GM19043 (cell line): ENCODE measurements at regions not wholly inside any gene's neighbourhood (a gene's known extent, or its start where the extent isn't known, plus 50 kb on each side); places are given as distances from the start of the nearest gene placed in this dataset.

ENCODE experiments used
- ATAC-seq: cut with Tn5 transposase; IDR thresholded peaks from one replicate; pipeline ENCODE4 v1.9.1; 2021; ENCODE audit warnings: low read depth; ENCODE audit not compliant: unreplicated experiment

DNA sequence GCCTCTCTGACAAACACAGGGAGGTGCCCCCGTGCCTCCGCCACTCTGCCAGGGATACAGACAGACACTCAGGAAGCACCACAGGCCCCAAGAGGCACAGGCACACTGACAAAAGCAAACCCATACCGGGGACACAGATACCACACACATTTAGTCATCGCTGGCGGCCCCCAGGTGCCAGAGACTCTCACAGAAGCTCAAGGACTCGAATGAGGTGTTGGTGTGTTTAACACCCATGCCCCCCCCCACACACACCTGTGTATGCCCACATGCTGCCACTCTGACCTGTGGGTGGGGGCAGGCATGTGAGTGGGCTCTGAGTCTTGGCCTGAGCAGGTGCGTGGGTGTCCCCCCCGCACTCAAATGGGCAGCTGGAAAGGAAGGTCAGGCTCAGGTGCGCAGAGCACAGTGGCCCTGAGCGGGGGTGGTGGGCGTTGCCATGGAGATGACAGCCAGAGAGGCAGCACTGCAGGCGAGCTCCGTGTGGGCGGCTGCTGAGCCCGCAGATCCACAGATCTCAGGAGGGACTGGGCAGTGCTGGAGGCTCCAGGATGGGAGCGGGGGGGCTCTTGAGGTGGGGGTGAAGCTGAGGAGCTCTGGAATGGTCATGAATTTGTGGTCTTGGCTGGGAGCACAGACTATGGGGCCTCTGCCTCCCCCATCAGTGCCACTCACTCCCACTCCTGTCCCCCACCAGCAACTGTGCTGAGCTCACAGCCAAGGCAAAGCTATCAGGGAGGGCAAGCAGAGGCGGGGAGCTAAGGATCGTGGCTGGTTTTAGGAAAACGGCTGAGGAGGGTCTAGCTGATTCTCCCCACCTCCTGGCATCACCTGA is 73.9 kb upstream of the TAF1B start:
- no peak for ATAC-seq

DNA sequence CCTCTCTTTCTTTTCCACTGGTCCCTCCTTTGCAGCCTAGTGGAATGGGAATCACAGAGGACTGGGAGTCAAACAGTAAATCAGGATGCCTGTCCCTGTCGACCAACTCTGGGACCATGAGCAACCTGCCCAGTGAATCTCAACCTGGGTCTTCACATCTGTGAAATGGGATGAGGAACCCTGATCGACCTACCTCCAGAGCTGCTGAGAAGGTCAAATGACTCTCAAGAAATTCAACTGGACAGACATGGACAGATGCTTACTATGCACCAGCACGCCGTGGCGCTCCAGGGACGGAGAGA is 73.3 kb upstream of the TAF1B start:
- no peak for ATAC-seq

DNA sequence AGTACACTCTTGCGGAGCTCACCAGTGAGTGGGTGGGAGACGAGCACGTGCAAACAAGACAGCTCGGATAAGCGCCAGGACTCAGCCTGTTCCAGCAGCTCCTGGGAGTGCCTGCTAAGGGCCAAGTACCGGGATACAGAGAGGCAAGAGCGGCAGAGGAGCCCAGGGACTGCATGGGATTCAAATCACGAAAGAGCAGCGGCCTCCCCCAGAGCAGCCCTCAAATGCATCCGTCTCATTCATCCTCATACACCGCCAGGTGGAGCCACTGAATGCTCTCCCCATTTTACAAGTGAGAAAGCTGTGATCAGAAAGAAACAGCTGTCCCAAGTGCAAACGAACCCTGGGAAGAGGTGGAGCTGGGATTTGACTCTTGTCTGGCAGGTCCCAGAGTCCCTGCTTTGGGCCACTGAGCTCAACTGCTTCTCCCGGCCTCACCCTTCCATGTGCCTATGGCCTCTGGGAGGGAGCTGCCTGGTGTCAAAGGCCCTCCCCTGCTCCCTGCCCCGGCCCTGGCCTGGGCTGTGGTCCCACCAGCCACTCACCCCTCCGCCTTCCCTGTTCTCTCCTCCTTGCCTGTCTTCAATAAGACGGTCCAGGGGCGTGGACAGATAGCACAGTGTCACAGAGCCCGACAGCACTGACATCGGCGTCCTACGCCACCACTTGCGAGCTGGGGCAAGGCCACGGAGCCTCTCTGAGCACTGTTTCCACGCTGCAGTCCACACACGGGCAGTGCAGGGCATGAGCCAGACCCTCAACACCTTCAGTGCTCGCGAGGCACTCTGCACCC is 72.8 kb upstream of the TAF1B start:
- no peak for ATAC-seq

DNA sequence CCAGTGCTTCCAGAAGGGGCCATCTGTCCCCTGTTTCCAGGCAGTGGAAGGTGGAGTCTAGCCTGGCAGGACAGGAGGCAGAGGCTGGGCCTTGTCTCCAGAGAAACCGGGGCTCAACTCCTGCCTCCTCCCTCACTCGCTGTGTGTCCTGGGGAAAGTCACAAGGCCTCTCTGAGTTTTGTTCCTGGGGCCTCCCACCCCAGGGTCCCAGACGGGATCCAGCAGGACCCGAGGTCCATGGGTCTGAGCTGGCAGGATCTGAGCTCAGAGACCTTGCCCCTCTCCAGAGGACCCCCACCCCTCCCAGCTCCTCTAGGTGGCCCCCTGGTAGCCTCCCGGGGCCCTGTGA is 72.2 kb upstream of the TAF1B start:
- ATAC-seq, result no peak

DNA sequence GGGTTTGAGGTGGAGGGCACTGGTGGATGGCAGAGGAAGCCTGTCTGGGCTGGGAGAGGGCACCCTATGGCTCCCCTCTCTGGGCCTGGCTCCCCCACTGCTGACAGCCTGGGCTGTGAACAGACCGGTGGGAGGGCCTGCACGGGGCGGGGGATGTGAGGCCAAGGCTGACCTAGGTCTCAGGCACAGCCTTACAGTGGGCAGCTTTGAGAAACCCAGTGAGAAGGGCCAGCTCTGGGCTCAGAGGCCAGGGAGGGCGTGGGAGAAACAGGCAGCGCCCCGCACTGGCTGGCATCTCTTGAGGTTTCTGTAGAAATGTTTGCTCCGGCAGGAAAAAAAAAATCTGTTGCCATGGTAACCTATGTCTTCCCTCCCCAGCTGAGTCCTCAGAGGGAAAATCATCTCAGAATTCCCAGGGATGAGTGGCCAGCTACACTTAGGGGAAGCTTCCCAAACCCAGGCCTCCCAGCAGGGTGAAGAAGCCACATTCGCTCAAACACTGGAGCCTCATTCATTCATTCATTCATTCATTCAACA is 71.7 kb upstream of the TAF1B start:
- ATAC-seq, result no peak

DNA sequence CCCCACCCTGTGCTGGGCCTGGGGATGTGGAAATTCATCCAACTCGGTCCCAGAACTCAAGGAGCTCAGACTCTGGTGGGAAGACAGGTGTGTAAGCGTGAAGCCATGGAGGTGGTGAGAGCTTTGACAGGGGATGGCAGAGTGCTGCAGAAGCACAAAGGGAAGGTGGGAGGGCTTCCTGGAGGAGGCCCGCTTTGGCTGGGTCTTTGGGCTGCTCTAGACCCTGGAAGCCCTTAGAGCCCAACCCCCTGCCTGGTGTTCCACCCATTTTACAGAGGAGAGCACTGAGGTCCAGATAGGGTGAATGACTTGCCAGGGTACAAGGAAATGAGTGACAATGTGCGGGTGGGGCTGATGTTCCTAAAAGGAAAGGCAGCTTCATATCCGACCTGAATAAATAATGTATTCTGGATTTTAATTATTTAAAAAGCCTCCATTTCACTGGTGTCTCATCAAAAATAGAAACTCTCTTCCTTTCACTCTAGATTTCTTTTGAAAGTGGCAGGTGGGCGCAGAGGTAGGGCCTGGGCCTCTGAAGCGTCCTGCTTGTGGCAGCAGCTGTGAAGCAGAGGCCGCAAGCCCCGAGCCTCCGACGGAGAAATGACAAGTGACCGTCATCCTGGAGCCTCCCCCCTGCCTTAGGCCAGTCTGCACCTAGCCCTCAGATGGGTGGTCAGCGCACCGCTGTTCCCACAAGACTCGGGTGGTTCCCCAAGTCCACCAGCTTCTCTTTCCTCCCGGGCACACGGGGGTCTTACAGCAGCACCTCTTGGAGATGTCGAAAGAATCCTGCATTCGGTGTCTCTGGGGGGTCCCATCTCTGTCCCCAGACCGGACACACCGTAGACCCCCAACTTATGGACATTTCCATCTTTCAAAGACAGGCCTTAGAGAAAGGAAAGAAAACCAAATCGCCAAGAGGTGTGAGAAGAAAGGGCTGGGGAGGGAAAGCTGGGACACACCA is 71.0 kb upstream of the TAF1B start:
- no peak for ATAC-seq

DNA sequence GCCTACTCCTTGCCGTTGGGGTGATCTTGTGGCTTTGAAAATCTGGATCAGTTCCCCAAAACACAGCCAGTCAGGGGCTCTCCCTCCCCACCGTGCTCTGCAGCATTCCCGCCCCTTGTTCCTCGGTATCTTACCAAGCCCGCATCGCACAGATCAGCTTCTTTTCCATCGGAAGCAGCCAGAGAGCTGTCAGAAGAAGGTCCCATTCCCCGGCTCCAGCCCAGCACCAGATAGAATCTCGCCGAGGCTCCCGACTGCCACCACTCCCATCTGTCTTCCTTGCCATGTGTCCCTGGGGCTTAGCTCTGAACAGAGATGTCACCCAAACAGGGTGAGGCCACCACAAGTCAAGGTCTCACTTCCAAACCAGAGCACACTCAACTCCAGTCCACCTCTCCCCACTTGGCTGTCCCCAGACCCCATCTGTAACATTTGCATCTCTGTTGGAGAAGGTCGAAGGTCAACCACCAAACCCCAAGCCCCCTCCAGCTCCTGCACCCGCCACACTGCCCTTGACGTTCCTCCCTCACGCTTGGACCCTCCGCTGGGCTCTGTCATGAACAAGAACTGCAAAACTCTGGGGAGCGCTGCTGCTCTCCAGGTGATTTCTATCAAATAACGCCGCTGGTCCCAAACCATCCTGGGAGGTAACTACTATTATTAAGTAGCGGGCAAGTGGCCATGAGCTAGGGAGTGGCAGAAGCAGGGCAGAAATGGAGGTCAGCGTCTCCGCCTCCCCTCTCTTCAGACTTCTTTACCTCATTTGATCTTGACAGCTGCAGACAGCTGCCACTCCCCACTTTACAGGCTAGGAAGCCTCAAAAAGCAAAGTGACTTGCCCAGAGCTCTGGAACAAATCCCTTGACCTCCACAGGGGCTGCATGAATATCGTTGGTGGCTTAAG is 70.0 kb upstream of the TAF1B start:
- no peak for ATAC-seq

DNA sequence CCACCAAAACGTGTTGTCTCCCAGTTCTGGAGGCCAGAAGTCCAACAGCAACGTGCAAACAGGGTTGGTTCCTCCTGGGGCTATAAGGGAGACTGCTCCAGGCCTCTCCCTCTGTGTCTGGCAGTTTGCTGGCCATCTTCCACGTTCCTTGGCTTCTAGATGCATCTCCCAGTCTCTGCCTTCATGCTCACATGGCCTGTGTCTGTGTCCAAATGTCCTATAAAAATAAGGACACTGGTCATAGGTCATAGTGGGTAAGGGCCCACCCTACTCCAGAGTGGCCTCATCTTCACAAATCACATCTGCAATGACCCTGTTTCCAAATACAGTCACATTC is 69.4 kb upstream of the TAF1B start:
- no peak for ATAC-seq

DNA sequence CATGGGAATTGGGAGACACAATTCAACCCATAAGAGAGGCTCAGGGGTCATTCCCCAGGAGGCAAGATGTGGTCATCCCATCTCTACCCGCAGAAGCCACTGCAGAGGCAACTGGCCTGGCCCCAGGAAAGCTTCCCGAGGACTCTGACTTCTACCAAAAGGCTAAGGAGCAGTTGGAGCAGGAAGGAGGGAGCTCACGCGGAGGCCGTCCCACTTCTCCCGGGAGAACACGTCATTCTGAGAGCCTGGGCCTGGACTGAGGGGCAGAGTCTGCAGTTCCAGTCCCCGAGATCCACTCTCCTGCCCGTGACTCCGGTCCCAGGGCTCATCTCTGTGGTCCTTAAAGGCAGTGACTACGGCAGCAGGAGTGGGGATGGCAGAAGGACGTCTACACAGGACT is 69.0 kb upstream of the TAF1B start:
- ATAC-seq, result no peak

DNA sequence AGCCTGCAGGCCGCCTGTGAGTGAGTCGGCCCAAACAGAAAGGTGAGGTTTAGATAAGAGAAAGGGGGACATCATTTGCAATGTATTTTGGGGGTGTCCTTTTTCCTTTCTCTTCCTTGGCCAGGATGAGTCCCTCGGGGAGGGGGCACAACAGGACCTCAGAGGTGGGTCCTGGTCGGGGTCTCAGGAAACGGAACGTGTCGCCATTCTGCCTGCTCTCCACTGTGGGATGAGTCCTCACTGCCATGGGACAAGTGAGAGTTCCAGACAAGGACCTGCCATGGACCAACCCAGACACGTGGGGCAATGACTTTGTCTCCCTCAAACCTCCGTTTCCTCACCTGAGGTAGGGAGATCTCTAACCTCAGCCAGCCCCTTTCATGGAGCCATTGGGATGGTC is 67.9 kb upstream of the TAF1B start:
- no peak for ATAC-seq

DNA sequence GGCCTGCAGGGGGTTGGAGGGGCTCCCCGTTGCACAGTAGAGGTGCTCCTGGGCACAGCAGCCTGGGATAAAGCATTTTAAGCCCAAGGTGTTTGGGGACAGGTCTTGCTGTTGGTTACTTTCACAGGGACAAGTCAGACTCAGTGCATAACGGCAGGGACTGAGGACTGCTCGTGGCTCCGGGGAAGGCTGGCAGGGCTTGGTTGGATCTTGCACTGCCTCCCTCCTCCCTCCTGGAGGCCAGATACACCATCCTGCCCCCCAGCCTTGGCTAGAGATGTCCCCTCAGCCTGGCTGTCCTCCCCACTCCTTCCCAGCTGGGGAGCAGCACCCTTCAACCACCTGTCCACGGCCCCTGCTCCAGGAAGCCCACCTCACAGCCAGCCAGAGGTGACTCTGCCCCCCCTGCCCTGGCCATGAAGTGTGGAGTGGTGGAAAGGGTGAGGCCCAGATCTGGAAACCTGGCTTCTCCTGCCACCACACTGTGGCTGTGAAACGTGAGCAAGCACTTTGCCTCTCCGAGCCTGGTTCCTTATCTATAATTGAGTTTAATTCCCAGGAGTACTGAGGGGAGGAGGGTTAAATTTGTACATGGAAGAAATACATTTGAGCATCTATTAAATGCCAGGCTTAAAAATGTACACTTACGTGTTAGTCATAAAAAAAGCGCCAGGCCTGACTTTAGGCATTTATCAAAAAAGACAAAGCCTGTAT is 67.1 kb upstream of the TAF1B start:
- ATAC-seq, result no peak

DNA sequence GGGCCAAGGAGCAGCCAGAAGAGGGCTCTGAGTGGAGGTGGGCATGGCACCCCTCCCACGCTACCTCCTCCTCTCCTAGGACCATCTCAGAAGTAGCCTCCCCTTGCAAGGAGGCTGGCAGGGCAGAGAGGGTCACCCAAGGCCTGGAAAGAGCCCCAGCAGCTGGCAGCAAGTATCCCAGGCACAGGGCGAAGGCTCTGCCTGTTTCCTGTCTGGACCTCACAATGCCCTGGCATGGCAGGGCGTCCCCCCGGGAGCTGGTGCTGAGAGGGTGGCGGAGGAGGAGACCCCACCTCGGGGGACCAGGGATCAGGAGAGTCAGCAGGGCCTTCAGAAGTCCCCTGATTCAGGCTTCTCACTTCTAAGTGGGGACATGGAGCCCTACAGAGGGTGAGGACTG is 66.2 kb upstream of the TAF1B start:
- no peak for ATAC-seq

DNA sequence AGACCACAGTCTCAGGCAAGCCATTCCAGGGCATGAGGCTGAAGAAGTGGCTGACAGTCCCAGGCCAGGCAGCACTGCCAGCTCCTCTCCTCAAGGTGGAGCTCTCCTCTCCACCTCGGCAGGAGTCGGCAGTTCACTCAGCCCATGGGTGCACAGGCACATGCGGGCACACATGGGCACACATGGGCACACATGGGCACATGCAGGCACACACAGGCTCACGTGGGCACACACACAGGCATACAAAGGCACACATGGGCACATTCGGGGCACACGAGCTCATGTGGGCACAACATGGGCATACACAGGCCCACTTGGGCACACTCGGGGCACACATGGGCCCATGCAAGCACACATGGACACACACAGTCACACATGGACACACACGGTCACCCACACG is 65.3 kb upstream of the TAF1B start:
- no peak for ATAC-seq

DNA sequence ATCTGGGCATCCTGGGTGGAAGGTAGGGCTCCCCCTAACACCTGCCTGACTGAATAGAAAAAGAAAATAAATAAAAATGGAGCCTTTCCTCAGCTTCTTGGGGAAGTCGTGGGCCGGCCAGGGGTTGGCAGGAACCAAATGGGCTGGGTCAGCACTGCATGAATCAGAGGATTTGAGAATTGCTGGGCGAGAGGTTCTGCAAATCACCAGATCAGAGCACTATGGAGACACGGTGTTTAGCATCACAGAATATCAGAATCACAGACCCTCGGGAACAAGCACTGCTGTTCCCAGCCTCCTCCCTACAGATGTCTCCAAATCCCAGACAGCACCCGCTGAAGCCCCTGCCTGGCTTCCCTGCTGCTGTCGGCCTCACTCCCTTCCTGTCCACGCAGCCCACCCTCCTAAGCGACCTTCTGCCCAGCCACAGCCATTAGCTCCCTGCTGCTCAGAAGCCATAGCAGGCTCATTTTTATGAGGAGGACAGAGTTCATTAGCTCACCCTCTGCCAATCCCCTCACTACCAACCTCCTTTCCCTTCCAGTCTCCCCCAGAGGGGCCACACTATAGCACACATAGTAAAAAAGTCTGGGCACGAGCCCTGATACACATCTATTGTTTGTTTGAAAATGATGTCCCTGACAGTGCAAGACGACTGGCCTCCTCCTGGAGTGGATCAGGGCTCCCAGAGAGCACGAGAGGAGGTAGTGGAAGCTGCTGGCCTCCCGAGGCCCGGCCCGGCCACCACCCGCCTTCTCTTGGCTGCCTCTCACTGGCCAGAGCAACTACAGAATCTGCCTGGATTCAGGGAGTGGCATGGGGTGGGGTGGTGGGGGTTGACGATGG is 64.6 kb upstream of the TAF1B start:
- no peak for ATAC-seq

DNA sequence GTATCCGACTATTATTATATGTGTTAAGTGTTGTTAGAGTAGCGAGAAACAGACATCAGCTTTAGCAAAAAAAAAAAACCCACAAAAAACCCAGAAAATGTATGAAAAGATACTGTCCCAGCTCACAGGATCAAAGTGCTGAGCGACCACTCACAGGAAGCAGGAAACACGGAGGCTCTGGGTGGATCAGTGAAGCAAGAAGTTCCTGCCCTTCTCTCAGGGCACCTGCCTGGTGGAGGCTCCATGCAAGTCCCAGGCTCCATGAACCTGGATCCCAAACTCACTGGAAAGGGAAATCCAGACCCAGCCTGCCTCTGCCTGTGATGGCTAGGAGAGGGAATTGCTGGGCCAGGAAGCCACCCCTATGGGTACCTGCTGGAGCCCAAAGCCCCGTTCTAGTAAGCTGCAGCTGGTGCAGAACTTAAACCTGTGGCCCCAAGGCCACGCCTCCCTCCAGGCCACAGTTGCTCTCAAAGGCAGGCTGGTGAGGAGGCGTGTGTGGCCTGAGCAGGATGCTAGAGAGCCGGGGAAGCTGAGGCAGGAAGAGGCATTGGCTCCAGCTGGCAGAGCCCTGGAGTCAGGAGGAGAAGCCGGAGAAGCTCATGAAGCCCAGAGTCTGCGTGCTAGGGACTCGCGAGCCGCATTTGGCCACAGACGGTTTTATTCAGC is 63.5 kb upstream of the TAF1B start:
- no peak for ATAC-seq

DNA sequence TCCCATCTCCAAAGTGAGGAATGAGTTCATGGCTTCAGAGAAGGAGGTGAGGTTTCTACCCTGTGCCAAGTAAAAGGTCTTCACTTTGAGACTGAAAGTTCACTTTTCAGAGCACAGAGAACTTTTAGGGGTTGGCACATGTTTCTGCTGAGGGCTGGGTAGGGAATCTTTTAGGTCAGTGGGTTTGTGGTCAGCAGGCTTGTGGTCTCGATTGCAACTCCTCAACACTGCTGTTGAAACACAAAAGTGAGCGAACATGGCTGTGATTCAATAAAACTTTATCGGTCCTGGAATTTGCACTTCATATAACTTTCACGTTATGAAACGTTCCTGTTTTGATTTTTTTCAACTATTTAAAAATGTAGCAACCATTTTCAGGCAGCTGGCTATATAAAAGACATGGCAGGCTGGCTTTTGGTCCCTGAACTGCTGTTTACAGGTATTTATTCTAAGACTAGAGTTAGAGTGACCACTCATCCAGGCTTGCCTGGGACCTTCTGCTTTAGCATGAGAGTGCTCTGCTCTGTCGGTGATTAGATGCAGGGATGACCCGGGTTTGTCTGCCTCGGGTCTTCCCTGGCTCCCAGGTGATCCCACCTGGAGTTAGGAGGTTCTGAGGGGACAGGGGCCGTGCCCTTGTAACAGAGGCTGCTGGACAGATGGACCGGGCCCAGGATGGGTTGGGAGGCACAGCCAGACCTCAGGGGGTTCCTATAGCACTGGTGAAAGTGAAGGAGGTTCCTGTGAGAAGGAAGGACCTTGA is 62.7 kb upstream of the TAF1B start:
- ATAC-seq, result no peak

DNA sequence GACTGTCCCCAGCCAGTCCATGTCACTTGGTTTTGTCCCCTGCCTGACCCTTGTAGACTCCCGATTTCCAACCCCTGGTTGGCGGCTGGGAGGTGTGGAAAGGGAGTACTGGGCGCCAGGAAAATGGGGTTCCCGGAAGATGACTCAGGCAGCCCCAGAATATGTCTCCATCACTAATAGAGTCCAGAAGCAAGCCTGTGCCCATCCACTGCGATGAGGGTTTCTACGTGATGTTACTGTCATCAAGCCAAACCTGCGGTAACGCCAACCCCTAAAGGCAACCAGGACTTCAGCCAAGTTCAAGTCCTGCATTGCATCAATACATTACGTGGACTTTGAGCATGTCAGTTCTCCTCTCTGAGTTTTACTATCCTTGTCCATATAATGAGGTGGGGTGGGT is 62.0 kb upstream of the TAF1B start:
- ATAC-seq, result no peak
